ENCODE measurements at regions not wholly inside any gene's neighbourhood (a gene's known extent, or its start where the extent isn't known, plus 50 kb on each side); places are given as distances from the start of the nearest gene placed in this dataset.

GRCh38 chr4:14560577-14560976, 441.7 kb upstream of the CPEB2 start:
- Histone ChIP-seq H3K36me3 (ENCODE audit: control insufficient read depth in 4 of 4, insufficient read depth in 3 of 4, low read depth in 1 of 4, low read length in 3 of 4) (no peaks in the 10 kb centered on the region), H3K9me3 (ENCODE audit: control insufficient read depth in 4 of 4, low read length in 3 of 4) (peaks cover 0 to 1% (median 0%) of the 10 kb centered on the region in 4 donors), H3K27ac (ENCODE audit: low read depth in 1 of 2, low read length in 2 of 2) (no peak overlapping the region), H3K4me1 (ENCODE audit: control insufficient read depth in 4 of 4, insufficient read depth in 4 of 4, low read length in 3 of 4) (no peaks in the 10 kb centered on the region), H3K27me3 (ENCODE audit: control insufficient read depth in 4 of 4, insufficient read depth in 4 of 4, low read length in 3 of 4) (peaks cover 0 to 3% (median 0%) of the 10 kb centered on the region in 4 donors), H3K4me3 (ENCODE audit: low read depth in 1 of 3, low read length in 3 of 3) (no peak overlapping the region), H3K9ac (ENCODE audit: low read depth in 1 of 2, low read length in 2 of 2) (no peak overlapping the region)
- no peak for DNase-seq (ENCODE audit: low spot score)
- TF ChIP-seq ATF3 (IDR thresholded peaks at IDR 0.05) (no peak), HNF4G (IDR thresholded peaks at IDR 0.05) (no peak), MAX (IDR thresholded peaks at IDR 0.05) (no peak), JUND (IDR thresholded peaks at IDR 0.05) (no peak), FOXA1 (IDR thresholded peaks at IDR 0.05) (no peak), HNF4A (conservative IDR thresholded peaks at IDR 0.05) (no peak), RAD21 (IDR thresholded peaks at IDR 0.05) (no peak), CTCF (IDR thresholded peaks at IDR 0.05; ENCODE audit: low read depth, low read length, missing input control) (no peak), FOXA2 (IDR thresholded peaks at IDR 0.05) (no peak), SP1 (IDR thresholded peaks at IDR 0.05) (no peak), EGR1 (IDR thresholded peaks at IDR 0.05; ENCODE audit: low read depth in 2 of 2) (no peak), REST (IDR thresholded peaks at IDR 0.05) (no peak), ZBTB33 (IDR thresholded peaks at IDR 0.05) (no peak), TAF1 (conservative IDR thresholded peaks at IDR 0.05) (no peak), GABPA (IDR thresholded peaks at IDR 0.05 in 1 of 2, conservative IDR thresholded peaks at IDR 0.05 in 1 of 2) (no peak), NR2F2 (IDR thresholded peaks at IDR 0.05) (no peak)
- WGBS = 68% methylated on average over 1 of the region's 1 CpG

GRCh38 chr4:14562901-14563300, 439.4 kb upstream of the CPEB2 start:
- Histone ChIP-seq H3K4me3 (ENCODE audit: low read depth in 1 of 3, low read length in 3 of 3) (no peak overlapping the region), H3K9me3 (ENCODE audit: control insufficient read depth in 4 of 4, low read length in 3 of 4) (peaks cover 0 to 1% (median 0%) of the 10 kb centered on the region in 4 donors), H3K4me1 (ENCODE audit: control insufficient read depth in 4 of 4, insufficient read depth in 4 of 4, low read length in 3 of 4) (no peaks in the 10 kb centered on the region), H3K36me3 (ENCODE audit: control insufficient read depth in 4 of 4, insufficient read depth in 3 of 4, low read depth in 1 of 4, low read length in 3 of 4) (no peaks in the 10 kb centered on the region), H3K27me3 (ENCODE audit: control insufficient read depth in 4 of 4, insufficient read depth in 4 of 4, low read length in 3 of 4) (peaks cover 0 to 3% (median 0%) of the 10 kb centered on the region in 4 donors), H3K9ac (ENCODE audit: low read depth in 1 of 2, low read length in 2 of 2) (no peak overlapping the region), H3K27ac (ENCODE audit: low read depth in 1 of 2, low read length in 2 of 2) (no peak overlapping the region)
- WGBS = 69% methylated on average over 3 of the region's 3 CpGs
- DNase-seq (ENCODE audit: low spot score) = no peak
- TF ChIP-seq FOXA2 (IDR thresholded peaks at IDR 0.05) (no peak), GABPA (IDR thresholded peaks at IDR 0.05 in 1 of 2, conservative IDR thresholded peaks at IDR 0.05 in 1 of 2) (no peak), HNF4G (IDR thresholded peaks at IDR 0.05) (no peak), YY1 (IDR thresholded peaks at IDR 0.05) (no peak), TAF1 (conservative IDR thresholded peaks at IDR 0.05) (no peak), JUND (IDR thresholded peaks at IDR 0.05) (no peak), REST (IDR thresholded peaks at IDR 0.05) (no peak)

Measured in liver (tissue), 8 donors.